ENCODE measurements at regions not wholly inside any gene's neighbourhood (a gene's known extent, or its start where the extent isn't known, plus 50 kb on each side); places are given as distances from the start of the nearest gene placed in this dataset.

DNA sequence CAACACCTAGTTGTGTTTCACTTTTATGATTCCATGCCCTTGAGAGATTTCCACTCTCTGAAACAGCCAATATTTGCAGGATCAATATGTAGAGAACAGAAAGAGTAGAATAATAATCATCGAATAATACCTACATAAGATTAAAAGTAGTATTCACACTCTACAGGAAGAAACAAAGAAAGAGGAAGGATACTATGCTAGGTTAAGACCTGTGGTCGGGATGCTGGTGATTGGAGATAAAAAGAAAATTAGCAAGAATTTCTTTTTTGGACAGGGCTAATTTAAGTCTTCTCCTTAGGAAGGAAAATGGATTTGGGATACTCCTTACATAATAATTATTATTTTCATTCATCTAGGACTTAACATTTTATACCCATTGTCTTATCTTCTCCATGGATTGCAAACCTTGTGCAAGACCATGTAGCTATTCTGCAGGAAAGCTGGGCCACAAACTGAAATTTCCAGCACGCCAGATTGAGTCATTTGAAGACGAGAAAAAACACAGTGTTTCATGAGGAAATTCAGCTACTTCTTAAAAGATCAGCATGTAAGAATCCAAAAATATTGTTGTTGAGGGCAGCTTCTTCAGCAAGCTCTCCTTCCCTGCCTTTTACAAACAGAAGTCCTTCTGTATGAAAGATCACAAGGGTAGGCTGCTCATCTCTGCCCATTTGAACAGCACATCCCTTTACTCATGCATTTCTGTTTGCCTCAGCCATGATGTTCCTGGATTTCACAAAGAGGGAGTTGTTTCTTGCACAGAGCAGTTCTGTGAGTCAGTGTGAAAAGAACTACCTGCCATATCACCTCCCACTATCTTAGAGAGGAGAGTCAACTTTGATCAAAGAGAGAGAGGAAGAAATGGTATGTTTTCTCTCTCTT, 90.7 kb downstream of the FAM76B start:
- Mint-ChIP-seq H3K4me1 (peaks cover 58% of the 10 kb centered on the region), H3K4me3 (peak overlapping the region; percentile 79), H3K27me3 (no peaks in the 10 kb centered on the region), H3K27ac (peak overlapping the region; percentile 90), H3K9me3 (ENCODE audit: insufficient read depth) (no peaks in the 10 kb centered on the region)
- H3K36me3 ChIP-seq (replicated peaks in 1 of 2; ENCODE audit: control extremely low read depth in 1 of 2, control insufficient read depth in 1 of 2, extremely low read depth in 1 of 2, insufficient read depth in 2 of 2, low read length in 1 of 2), result no peaks in the 10 kb centered on the region
- TF ChIP-seq, protein P1, sequence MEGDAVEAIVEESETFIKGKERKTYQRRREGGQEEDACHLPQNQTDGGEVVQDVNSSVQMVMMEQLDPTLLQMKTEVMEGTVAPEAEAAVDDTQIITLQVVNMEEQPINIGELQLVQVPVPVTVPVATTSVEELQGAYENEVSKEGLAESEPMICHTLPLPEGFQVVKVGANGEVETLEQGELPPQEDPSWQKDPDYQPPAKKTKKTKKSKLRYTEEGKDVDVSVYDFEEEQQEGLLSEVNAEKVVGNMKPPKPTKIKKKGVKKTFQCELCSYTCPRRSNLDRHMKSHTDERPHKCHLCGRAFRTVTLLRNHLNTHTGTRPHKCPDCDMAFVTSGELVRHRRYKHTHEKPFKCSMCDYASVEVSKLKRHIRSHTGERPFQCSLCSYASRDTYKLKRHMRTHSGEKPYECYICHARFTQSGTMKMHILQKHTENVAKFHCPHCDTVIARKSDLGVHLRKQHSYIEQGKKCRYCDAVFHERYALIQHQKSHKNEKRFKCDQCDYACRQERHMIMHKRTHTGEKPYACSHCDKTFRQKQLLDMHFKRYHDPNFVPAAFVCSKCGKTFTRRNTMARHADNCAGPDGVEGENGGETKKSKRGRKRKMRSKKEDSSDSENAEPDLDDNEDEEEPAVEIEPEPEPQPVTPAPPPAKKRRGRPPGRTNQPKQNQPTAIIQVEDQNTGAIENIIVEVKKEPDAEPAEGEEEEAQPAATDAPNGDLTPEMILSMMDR (IDR thresholded peaks at IDR 0.05), result no peak
- no peak for TF ChIP-seq EZH2 (IDR thresholded peaks at IDR 0.05; ENCODE audit: borderline replicate concordance, insufficient read depth, low read depth, low read length, poor library complexity, severe bottlenecking)
- CTCF ChIA-PET, result interaction anchor here (1.1 to 4.0 kb wide), 8 partner anchors 10 to 547 kb away, joined by 3 to 13 read pairs (median 6); partner anchors contain the start of gene SESN3
- no peaks in the 10 kb centered on the region for H3K9me3 ChIP-seq (ENCODE audit: control extremely low read depth in 1 of 3, control insufficient read depth in 2 of 3, insufficient read depth in 1 of 3, low read length in 2 of 3)
- no peaks in the 10 kb centered on the region for H4K20me1 ChIP-seq (ENCODE audit: control insufficient read depth, insufficient read depth, low read length, poor library complexity, severe bottlenecking)
- DNase-seq (peak; percentile 27), ATAC-seq (ENCODE audit: low read depth) (no peak)
- H2AFZ ChIP-seq (ENCODE audit: insufficient read depth, low read depth, low read length, poor library complexity, severe bottlenecking), result peak overlapping the region; percentile 67
- 28% methylated on average over 2 of the region's 4 CpGs for WGBS (ENCODE audit: insufficient coverage)
- H3K27me3 ChIP-seq (replicated peaks in 1 of 4; ENCODE audit: control extremely low read depth in 1 of 4, control insufficient read depth in 3 of 4, insufficient read depth in 4 of 4, low read length in 3 of 4), result no peaks in the 10 kb centered on the region
- H3K4me1 ChIP-seq (ENCODE audit: control insufficient read depth in 2 of 2, insufficient read depth in 2 of 2, low read length in 2 of 2), result peaks cover 49 to 53% of the 10 kb centered on the region in 2 donors
- peak overlapping the region; percentile 74 for H3K4me2 ChIP-seq (replicated peaks; ENCODE audit: low read depth, low read length, poor library complexity, severe bottlenecking)
- intact Hi-C loops (cut with micrococcal nuclease), result no loop called here
- H3K4me3 ChIP-seq (ENCODE audit: control extremely low read depth in 1 of 5, extremely low read depth in 1 of 5, insufficient read depth in 1 of 5, low read depth in 2 of 5, low read length in 4 of 5), result peak overlapping the region in 1 of 5 experiments; percentile 11
- peak overlapping the region; percentile 25 to 89 for H3K27ac ChIP-seq (ENCODE audit: low read length in 2 of 2)
- POLR2A ChIA-PET, result interaction anchor here (0.5 to 1.4 kb wide), 4 partner anchors 21 to 467 kb away, joined by 3 to 12 read pairs (median 4); partner anchors contain the start of gene SESN3
- H3K9ac ChIP-seq (ENCODE audit: low read length), result no peak overlapping the region
- H3K79me2 ChIP-seq (ENCODE audit: control insufficient read depth, insufficient read depth, low read length), result no peaks in the 10 kb centered on the region

Data from B cell (primary cell).